PC-9 (cell line): ENCODE measurements at regions not wholly inside any gene's neighbourhood (a gene's known extent, or its start where the extent isn't known, plus 50 kb on each side); places are given as distances from the start of the nearest gene placed in this dataset.

Experiments used
- CTCF ChIP-seq: fragments of 200-600 bp; sonication (generic); conservative IDR thresholded peaks from 2 replicates; pipeline ENCODE4 v1.6.1; 2017; ENCODE audit warnings: mixed run types, antibody characterized with exemption, mild to moderate bottlenecking, moderate library complexity
- EZH2 ChIP-seq: fragments of 200-600 bp; sonication (generic); IDR thresholded peaks from 2 replicates; pipeline ENCODE4 v1.8.0; 2017; ENCODE audit warnings: antibody characterized with exemption, low read depth

GRCh38 chr6:71737953-71738352 is 148.4 kb upstream of the RIMS1 start:
- no peak for TF ChIP-seq CTCF
- TF ChIP-seq EZH2: no peak
